ENCODE measurements at regions not wholly inside any gene's neighbourhood (a gene's known extent, or its start where the extent isn't known, plus 50 kb on each side); places are given as distances from the start of the nearest gene placed in this dataset.

DNA sequence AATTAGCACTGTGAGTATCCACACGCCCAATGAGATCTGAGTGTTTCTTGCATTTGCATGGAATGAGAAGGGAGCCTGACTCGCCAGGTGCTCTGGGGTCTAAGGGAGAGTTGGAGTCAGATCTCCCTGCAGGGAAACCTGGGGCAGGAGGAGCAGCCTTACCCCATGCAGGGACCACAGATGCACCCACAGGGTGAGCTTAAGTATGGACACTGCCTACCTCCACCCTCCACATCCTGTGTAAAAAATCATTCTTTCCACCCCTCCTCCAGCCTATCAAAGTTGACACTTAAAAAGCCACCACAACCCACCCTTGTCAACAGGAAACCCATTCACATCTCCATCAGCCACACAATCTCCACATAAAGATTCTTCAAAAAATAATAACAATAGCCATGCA lies 67.0 kb upstream of the IGLL5 start:
- TF ChIP-seq CTCF (IDR thresholded peaks at IDR 0.05) (no peak), EP300 (IDR thresholded peaks at IDR 0.05) (no peak)

Data from ovary (tissue), 3 donors.